ENCODE measurements at regions not wholly inside any gene's neighbourhood (a gene's known extent, or its start where the extent isn't known, plus 50 kb on each side); places are given as distances from the start of the nearest gene placed in this dataset.

DNA sequence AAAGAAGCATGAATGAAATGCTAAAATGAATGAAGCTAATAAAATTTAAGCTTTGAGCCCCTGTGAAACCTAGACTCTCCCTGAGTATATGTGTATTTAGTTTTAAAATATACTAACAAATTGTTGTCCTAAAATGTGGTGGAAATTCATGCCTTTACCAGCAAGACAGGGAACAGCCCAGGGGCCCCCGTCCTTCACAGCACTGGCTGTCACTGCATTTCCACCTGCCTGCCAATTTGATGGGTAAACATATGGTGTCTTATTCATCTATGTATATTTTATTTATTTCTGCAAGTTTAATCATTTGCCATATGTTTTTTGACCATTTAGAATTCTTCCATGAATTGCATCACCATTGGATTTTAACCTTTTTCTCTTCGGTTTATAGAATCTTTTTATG, 463.7 kb upstream of the NBEA start:
- no peak for DNase-seq

GRCh38 chr13:34502011-34502410, 440.1 kb upstream of the NBEA start:
- DNase-seq: no peak

DNA sequence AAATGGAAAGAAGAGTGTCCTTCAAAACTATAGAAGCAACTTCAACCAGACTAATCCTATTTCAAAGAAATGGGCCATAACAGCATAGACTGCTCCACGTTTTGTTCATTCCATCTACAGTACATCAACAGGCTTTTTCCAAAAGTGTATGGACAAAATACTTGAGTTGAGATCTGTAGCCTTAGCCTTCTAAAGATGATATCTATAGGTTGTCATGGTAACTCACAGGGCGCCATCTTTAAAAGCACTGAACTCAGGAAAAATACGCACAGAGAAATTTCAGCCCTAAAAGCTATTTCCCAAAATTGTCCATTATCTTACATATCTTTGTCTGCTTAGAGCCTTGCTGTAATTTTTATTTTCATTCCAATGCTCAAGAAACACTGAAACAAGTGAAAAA, 439.4 kb upstream of the NBEA start:
- no peak for DNase-seq

GRCh38 chr13:34506796-34507195, 435.3 kb upstream of the NBEA start:
- no peak for DNase-seq

DNA sequence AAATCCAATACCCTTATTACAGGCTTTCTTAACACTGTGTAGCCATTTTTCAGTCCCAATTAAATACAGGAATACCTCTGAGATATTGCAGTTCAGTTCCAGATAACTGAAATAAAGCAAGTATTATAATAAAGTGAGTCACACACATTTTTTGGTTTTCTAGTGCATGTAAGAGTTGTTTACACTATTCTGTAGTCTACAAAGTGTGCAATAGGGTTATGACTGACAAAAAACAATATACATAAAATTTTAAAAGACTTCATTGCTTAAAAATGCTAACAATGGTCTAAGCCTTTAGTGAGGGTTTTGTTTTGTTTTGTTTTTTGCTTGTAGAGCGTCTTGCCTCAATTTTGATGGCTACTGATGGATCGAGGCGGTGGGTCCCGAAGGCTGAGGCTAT, 434.4 kb upstream of the NBEA start:
- no peak for DNase-seq

DNA sequence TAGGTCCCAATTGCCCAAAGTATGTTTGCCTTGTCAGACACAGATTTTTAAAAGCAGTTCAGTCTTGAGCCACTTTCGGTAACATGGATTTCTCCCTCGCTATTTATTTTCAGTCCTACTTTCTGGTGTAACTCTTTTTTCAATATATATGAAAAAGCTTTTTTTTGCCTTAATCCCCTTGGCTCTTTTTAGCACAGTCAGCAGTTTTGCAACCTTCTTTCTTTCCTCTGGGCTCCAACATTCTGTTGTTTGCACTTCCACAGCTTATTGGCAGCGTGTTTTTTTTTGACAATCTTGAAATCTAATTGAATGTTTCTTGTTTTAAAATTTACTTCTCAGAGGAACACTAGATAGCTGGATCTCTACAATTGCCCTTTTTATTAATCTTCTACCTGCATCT, 429.3 kb upstream of the NBEA start:
- no peak for DNase-seq

DNA sequence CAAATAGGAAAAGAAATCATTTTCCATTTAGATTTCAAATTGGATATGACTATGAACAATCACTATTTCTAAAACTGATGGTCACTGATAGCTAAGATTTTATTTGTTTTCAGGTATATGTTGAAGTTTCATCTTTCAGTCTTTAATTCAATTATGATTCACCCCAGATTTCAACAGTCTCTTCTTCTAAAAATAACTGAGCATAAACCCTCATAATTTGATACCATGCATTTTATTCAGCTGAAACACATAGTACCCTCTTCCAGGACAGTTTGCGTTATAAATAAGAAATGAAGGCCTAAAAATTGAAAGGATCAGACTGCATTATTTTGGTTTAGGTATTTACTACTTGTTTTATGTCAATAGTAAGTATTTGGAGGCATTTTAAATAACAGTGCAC, 428.5 kb upstream of the NBEA start:
- no peak for DNase-seq

DNA sequence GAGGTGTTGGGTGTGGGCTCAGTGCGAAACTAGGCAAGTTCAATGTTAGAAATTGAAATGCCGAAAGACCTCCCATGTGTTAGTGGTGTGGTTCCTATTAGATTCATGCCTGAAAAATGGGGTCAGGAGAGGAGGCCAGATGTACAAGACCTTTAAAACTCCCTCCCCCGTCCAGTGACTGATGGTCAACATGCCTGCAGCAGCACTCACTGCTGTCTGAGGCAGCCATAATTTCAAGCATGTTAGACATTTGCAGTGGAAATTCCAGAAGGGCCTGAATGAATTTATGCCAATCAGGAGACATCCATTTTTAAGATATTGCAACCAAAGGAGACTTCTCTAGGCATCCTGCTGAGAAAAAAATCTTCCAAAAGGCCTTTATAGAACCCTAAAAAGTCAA, 426.9 kb upstream of the NBEA start:
- DNase-seq: no peak

DNA sequence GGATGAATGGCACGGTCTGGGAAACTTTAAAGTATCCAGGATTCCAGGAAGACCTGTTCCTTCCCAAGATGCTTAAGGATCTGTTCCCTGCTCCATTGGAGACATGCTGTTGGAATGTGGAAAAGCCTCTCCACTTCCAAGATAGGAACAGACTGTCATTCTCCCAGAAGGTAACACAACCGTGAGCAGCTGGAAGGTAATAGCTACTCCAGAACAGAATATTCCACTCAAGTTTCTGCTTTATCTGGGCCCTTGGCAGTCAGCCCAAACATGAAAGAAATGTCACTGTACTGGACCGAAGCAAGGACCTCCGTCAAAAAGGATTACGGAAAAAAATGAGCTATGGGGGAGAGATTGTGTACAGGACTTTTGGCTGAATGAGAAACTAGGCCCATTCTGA, 420.9 kb upstream of the NBEA start:
- no peak for DNase-seq

DNA sequence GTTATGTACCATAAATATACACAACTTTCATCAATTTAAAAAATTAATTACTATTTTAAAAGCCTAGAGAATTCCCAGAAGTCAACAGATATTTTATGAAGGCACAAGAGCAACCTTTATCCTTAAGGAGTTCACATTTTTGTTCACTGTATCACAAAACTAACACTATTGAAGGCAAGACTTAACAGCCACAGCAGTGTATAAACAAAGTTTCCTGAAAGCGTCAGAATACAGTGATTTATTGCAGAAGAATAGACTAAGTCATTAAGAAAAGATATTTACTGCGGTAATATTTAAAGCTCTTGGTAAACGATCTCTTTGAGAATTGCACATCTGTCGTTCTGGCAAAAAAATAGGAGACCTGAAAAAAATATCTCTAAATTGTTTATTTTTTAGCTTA, 419.3 kb upstream of the NBEA start:
- no peak for DNase-seq

- no peak for DNase-seq
Measured at GRCh38 chr13:34523406-34523805, 418.7 kb upstream of the NBEA start.

GRCh38 chr13:34533941-34534340, 408.1 kb upstream of the NBEA start:
- no peak for DNase-seq

GRCh38 chr13:34542321-34542720, 399.7 kb upstream of the NBEA start:
- DNase-seq: no peak

DNA sequence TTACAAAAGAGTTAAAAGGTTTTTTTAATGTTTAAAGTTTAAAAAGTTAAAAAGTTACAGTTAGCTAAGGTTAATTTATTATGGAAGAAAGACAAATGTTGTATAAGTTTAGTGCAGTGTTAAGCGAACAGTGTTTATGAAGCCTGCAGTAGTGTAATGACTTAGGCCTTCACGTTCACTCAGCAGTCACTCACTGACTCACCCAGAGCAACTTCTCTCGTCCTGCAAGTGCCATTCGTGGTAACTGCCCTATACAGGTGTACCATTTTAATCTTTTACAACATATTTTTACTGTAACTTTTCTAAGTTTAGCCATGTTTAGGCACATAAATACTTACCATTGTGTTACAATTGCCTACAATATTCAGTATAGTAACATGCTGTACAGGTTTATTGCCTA, 398.2 kb upstream of the NBEA start:
- DNase-seq: no peak

GRCh38 chr13:34545461-34545860, 396.6 kb upstream of the NBEA start:
- DNase-seq: no peak

DNA sequence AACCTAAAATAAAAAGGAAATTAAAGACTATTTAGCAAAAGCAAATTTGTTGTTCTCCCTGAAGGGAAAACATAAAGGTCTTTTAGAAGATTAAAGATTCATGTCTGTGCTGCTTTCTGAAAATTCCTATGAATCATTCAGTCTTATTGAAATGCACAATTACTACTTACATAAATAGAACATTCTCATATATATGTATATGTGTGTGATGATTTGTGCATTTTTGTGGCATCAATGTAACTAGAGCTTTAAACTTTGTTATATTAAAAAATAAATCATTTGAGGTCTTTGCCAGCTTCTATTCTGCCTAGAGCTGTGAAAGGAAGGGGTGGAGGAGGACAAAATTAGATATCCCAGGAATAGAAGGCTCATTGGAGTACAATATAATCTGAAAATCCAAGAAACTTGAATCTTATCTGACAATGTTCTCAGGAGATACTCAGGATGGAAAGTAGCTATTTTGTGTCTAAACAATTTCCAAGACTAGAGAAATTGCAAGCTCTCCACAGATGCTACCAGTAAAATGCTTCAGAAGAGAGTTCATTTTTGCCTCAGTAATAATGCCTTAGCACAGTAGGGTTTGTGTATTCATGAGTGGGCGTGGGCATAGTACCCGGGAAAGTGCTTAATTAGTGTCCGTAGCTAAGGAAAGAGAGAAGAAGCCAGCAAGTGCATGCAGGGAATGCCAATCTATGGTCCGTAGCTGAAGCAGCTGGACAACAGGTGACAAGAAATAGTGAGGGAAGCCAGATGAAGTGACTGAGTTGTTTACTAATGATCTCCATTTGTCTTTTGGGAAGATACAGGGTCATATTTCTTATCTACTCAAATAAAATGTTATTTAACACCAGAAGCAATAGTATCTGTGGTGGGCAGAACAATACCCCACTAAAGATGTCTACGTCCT, 395.5 kb upstream of the NBEA start:
- DNase-seq: no peak

- no peak for DNase-seq
Measured at GRCh38 chr13:34547929-34548328, 394.1 kb upstream of the NBEA start.

DNA sequence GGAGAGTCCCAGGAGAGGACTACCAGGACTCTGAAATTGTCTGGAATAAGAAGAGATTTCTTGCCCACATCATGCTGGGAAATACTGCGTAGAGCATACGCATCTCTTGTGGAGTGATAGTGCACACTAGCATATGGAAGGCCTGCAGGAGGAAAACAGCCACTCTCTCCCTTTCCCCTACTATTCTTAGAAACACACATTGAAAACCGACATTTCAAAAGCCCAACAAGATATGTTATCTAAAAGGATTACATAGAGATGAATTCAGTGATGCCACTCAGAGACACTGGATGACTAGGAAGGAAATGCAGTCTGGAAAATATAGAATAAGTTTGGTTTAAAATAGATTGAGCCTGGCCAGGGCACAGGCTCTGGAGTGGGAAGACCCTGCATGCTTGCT, 388.7 kb upstream of the NBEA start:
- no peak for DNase-seq

DNA sequence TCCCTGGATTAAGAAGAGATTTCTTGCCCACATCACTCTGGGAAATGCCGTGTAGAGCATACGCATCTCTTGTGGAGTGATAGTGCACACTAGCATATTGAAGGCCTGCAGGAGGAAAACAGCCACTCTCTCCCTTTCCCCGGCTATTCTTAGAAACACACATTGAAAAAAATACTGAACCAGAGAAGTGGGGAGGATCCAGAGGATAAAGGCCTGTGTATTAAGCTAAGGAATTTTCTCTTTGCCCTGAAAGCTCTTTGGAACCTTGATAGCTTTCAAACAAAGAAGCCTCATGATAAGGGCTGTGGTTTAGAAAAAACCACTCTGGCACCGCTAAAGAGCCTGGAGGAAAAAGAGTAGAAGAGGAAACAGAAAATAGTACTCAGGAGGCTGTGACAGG, 386.1 kb upstream of the NBEA start:
- no peak for DNase-seq

- DNase-seq: no peak
Measured at GRCh38 chr13:34561033-34561432, 381.0 kb upstream of the NBEA start.

DNA sequence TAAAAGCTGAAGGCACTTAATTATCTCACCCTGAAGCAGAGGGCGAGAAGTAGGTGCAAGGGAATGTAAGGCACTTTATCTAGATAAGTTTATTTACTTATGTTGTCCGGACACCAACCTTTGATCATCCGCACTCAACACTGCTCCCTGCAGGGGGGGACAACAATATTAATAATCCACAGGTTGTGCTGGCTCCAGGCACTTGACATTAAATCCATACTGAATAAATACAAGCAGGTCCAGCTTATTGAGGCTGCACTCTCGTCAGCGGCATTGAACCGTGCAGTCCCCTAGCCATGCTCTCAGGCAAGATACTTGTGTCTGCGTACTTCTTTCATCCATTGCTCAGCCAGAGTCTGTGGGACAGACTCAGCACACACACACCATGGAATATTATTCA, 374.5 kb upstream of the NBEA start:
- DNase-seq: no peak

- DNase-seq: no peak
Measured at GRCh38 chr13:34570698-34571353, 371.2 kb upstream of the NBEA start.

DNA sequence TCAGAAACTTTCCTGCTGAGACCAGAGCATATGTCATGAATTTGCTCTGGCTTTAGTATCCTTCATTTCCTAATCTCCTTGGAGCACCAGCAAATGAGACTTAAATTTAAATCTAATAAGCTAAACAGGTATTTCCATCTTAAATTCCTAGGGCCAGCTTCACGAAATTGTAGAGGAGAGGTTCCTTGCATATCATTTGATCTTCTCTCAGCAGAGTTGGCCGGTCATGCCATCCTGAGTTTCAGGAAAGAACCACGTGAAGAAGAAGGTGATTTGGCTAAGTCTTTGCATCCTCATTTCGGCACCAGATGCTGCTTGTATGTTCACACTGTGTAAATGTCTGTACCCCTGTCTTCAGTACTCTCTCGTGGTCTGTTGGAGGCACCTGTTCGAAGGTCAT, 370.4 kb upstream of the NBEA start:
- no peak for DNase-seq

GRCh38 chr13:34577051-34577450, 365.0 kb upstream of the NBEA start:
- no peak for DNase-seq

DNA sequence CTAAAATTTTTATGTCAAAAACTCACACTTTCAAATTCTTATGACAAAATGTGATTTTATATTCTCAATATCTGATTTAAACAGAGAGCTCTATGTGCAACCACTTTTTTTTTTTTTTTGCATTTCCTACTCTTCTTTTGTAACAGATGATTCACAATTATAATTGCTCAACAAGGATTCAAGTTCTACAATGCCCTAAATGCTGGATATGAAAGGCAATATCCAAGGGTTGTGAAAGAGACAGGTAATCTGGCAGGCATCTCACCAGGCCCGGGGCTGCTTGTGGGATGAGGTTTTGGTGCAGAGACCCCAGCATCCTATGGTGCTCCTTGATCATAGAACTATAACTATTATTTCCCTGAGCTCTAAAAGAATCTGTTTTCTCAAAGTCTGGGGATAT, 363.6 kb upstream of the NBEA start:
- DNase-seq: no peak

Data from CD4-positive, alpha-beta T cell treated with Interleukin-4 for 1 hour (primary cell).